ENCODE measurements at regions not wholly inside any gene's neighbourhood (a gene's known extent, or its start where the extent isn't known, plus 50 kb on each side); places are given as distances from the start of the nearest gene placed in this dataset.

DNA sequence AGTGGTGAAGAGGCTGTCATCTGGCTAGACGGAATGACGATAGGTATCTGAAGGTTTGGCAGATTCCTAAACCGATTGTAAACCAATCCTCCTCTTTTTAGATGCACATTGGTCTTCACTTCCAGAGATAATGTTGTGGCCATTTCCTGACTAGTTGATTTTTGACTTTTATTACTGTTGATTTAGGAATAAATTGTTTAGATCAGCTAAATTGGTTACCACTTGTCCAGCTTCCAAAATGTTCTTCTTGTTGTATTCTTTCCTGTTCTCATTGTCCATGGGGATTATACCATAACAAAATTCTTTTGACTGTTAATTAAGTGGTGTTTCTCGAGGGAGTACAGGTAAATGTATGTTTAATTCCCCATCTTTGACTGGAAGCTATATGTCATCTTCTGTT lies 119.7 kb downstream of the MACROH2A1 start:
- H3K4me1 ChIP-seq (ENCODE audit: control insufficient read depth in 2 of 2, insufficient read depth in 2 of 2, low read length in 1 of 2): no peaks in the 10 kb centered on the region

DNA sequence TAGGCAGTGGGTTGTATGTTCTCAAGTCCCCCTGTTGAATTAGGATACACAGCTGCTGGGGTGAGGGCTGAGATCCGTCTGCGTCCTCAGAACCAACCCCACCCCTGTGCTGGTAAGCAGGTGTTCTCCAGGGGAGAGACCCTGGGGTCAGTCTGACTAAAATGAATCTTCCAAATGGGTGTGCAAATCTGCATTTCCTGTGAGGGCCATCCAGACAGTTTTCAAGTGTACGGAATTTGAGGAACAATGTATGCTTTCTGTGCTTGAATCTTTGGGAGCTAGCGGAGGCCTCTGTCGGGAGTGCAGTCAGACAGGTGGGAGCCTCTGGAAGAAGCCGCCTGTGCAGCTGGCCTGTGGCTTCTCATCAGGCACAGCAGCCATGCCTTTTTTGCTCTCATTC lies 122.9 kb downstream of the MACROH2A1 start:
- H3K4me1 ChIP-seq (ENCODE audit: control insufficient read depth in 2 of 2, insufficient read depth in 2 of 2, low read length in 1 of 2): peaks cover 0 to 9% of the 10 kb centered on the region in 2 donors
- no peaks in the 10 kb centered on the region for H3K9me3 ChIP-seq (ENCODE audit: control insufficient read depth in 2 of 2, insufficient read depth in 1 of 2, low read depth in 1 of 2, low read length in 1 of 2)
- no peaks in the 10 kb centered on the region for H3K36me3 ChIP-seq (ENCODE audit: control insufficient read depth in 2 of 2, insufficient read depth in 2 of 2, low read length in 1 of 2)
- H3K27me3 ChIP-seq (ENCODE audit: control insufficient read depth in 1 of 2, insufficient read depth in 2 of 2, low read length in 2 of 2): no peaks in the 10 kb centered on the region
- no peak overlapping the region for H3K4me3 ChIP-seq (ENCODE audit: low read depth in 1 of 2, low read length in 2 of 2)
- 69 to 70% methylated on average over 6 of the region's 6 CpGs for WGBS, 2 donors
- H3K27ac ChIP-seq (ENCODE audit: low read depth in 2 of 2, low read length in 1 of 2): no peak overlapping the region

More for the DNA sequence above, 119.7 kb downstream of the MACROH2A1 start:
- 79 to 83% methylated on average over 4 of the region's 4 CpGs for WGBS, 2 donors
- Histone ChIP-seq H3K4me3 (ENCODE audit: low read depth in 1 of 2, low read length in 2 of 2) (no peak overlapping the region), H3K36me3 (ENCODE audit: control insufficient read depth in 2 of 2, insufficient read depth in 2 of 2, low read length in 1 of 2) (no peaks in the 10 kb centered on the region), H3K27me3 (ENCODE audit: control insufficient read depth in 1 of 2, insufficient read depth in 2 of 2, low read length in 2 of 2) (no peaks in the 10 kb centered on the region), H3K9me3 (ENCODE audit: control insufficient read depth in 2 of 2, insufficient read depth in 1 of 2, low read depth in 1 of 2, low read length in 1 of 2) (no peaks in the 10 kb centered on the region), H3K27ac (ENCODE audit: low read depth in 2 of 2, low read length in 1 of 2) (no peak overlapping the region)

DNA sequence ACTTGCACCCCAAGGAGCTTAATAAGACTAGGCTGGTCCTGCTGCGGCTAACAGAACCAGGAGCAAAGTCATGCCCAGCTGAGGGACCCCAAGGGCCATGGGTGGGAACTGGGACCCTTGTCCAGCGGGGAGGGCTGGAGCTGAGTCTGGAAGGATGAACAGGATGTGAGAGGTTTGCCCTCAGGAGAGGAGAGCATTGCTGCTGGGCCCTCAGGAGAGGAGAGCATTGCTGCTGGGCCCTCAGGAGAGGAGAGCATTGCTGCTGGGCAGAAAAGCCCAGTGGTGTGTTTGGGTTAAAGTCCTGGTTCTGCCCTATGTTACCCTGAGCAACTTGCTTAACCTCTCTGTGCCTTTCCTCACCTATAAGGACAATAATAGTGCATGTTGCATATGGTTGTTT lies 125.8 kb downstream of the MACROH2A1 start:
- Histone ChIP-seq H3K4me3 (ENCODE audit: low read depth in 1 of 2, low read length in 2 of 2) (no peak overlapping the region), H3K9me3 (ENCODE audit: control insufficient read depth in 2 of 2, insufficient read depth in 1 of 2, low read depth in 1 of 2, low read length in 1 of 2) (no peaks in the 10 kb centered on the region), H3K27ac (ENCODE audit: low read depth in 2 of 2, low read length in 1 of 2) (no peak overlapping the region), H3K36me3 (ENCODE audit: control insufficient read depth in 2 of 2, insufficient read depth in 2 of 2, low read length in 1 of 2) (no peaks in the 10 kb centered on the region), H3K4me1 (ENCODE audit: control insufficient read depth in 2 of 2, insufficient read depth in 2 of 2, low read length in 1 of 2) (peaks cover 0 to 14% of the 10 kb centered on the region in 2 donors), H3K27me3 (ENCODE audit: control insufficient read depth in 1 of 2, insufficient read depth in 2 of 2, low read length in 2 of 2) (no peaks in the 10 kb centered on the region)
- WGBS, 2 donors: 96 to 100% methylated on average over 2 of the region's 2 CpGs

DNA sequence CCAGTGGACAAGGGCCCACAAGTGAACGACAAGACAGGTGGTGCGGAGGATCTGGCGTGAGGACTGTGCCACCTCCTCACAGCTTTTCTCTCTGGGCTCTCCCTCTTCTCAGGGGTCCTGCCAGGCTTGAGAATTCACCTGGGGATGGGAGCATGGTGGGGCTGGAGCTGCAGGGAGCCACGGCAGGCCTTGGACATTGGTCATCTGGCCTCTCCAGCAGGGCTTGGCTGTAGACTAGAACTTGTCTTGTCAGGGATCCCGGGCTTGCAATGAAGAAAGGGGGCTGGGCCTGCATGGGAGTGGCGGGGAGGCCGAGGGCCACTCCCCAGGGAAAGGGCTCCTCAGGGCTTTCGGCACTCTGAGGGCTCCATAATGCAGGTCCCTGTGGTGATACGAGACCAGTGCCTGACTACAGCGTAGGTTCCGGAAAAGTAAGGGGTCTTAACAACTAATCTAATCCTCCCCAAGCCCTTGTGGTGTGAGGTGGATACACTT lies 126.7 kb downstream of the MACROH2A1 start:
- Histone ChIP-seq H3K36me3 (ENCODE audit: control insufficient read depth in 2 of 2, insufficient read depth in 2 of 2, low read length in 1 of 2) (no peaks in the 10 kb centered on the region), H3K4me3 (ENCODE audit: low read depth in 1 of 2, low read length in 2 of 2) (no peak overlapping the region), H3K9me3 (ENCODE audit: control insufficient read depth in 2 of 2, insufficient read depth in 1 of 2, low read depth in 1 of 2, low read length in 1 of 2) (no peaks in the 10 kb centered on the region), H3K27ac (ENCODE audit: low read depth in 2 of 2, low read length in 1 of 2) (no peak overlapping the region), H3K27me3 (ENCODE audit: control insufficient read depth in 1 of 2, insufficient read depth in 2 of 2, low read length in 2 of 2) (no peaks in the 10 kb centered on the region), H3K4me1 (ENCODE audit: control insufficient read depth in 2 of 2, insufficient read depth in 2 of 2, low read length in 1 of 2) (peaks cover 0 to 14% of the 10 kb centered on the region in 2 donors)
- WGBS, 2 donors: 79 to 82% methylated on average over 10 to 11 of the region's 11 CpGs

DNA sequence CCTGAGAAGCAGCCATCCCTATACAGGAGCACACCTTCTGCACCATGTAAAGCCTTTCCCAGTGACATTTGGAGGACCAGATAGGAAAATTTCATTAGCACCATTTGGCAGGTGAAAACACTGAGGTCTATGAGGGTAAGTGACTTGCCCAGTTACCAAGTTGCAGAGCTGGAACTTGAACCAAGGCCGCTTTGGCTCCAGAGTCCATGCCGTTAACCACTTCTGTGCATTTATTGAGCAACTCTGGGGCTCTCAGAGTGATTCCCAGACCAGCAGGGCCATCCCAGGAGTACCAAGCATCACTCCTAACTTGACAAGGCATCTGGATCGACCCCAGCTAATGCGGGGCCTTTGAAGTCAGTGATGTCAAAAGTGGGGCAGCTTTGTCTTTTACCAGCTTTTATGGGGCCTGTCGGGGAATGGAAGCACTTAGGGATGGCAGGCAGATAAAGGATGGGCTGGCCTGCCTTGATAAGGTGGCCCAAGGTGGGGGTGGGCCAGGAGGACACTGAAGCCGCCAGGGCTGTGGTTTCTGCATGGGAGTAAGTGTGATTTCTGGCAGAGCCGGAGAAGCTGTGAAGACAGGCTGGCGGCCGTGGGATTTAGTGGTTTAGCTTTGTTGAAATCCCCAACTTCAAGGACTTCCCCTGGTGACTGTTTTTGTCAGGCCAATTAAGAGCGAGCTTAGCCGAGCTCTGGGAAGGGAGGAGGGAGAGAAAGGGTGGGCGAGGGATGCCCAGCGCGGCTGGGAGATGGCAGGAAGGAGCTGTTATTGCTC lies 127.3 kb downstream of the MACROH2A1 start:
- H3K27ac ChIP-seq (ENCODE audit: low read depth in 2 of 2, low read length in 1 of 2): no peak overlapping the region

DNA sequence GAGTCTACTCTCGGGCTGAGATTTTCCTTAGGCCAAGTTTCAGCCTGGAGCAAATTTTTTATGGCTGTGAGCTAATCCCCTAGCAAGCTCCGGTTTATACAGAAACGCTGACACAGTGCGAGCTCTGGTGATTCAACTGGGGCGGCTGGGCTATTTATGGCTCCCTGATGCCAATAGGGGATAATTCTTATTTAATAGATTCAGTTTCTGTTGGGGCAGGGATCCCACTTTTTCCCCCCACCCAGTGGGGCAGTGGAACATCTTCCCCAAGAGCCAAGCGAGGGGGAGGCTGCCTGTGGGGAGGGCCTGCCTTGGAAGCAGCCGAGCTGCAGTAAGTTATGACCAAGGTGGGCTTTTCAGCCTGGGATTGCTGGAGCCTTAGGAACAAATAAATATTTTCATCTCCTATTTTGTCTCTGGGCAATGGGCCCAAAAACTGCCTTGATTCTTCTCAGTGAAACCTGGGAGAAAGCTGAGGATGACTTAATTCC lies 129.1 kb downstream of the MACROH2A1 start:
- peak overlapping the region; percentile 83 to 85 for H3K27ac ChIP-seq (ENCODE audit: low read depth in 2 of 2, low read length in 1 of 2)
- WGBS, 2 donors: 52 to 55% methylated on average over 7 of the region's 7 CpGs
- H3K9me3 ChIP-seq (ENCODE audit: control insufficient read depth in 2 of 2, insufficient read depth in 1 of 2, low read depth in 1 of 2, low read length in 1 of 2): no peaks in the 10 kb centered on the region
- peaks cover 2 to 16% of the 10 kb centered on the region in 2 donors for H3K4me1 ChIP-seq (ENCODE audit: control insufficient read depth in 2 of 2, insufficient read depth in 2 of 2, low read length in 1 of 2)
- H3K4me3 ChIP-seq (ENCODE audit: low read depth in 1 of 2, low read length in 2 of 2): no peak overlapping the region
- no peaks in the 10 kb centered on the region for H3K36me3 ChIP-seq (ENCODE audit: control insufficient read depth in 2 of 2, insufficient read depth in 2 of 2, low read length in 1 of 2)
- no peaks in the 10 kb centered on the region for H3K27me3 ChIP-seq (ENCODE audit: control insufficient read depth in 1 of 2, insufficient read depth in 2 of 2, low read length in 2 of 2)

More for the DNA sequence above, 127.3 kb downstream of the MACROH2A1 start:
- Histone ChIP-seq H3K9me3 (ENCODE audit: control insufficient read depth in 2 of 2, insufficient read depth in 1 of 2, low read depth in 1 of 2, low read length in 1 of 2) (no peaks in the 10 kb centered on the region), H3K4me3 (ENCODE audit: low read depth in 1 of 2, low read length in 2 of 2) (no peak overlapping the region), H3K27me3 (ENCODE audit: control insufficient read depth in 1 of 2, insufficient read depth in 2 of 2, low read length in 2 of 2) (no peaks in the 10 kb centered on the region), H3K36me3 (ENCODE audit: control insufficient read depth in 2 of 2, insufficient read depth in 2 of 2, low read length in 1 of 2) (no peaks in the 10 kb centered on the region), H3K4me1 (ENCODE audit: control insufficient read depth in 2 of 2, insufficient read depth in 2 of 2, low read length in 1 of 2) (peaks cover 0 to 14% of the 10 kb centered on the region in 2 donors)
- 56 to 64% methylated on average over 14 of the region's 14 CpGs for WGBS, 2 donors

DNA sequence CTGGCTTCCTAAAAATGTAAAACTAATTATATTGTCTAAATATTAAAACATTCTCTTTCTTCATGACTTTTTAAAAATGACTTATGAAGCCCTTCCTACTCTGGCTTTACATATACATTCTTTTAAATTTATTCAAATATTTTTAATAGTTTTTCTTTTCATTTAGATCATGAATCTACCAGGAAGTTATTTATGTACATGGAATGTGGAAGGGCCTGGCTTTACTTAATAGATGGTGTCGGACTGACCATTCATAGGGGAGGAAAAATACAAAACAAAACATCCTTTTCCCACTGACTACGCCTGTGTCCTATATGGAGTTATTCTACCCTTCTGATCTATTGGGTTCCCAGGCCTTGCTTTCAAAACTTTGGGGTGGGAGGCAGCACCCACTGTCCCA lies 129.8 kb downstream of the MACROH2A1 start:
- H3K9me3 ChIP-seq (ENCODE audit: control insufficient read depth in 2 of 2, insufficient read depth in 1 of 2, low read depth in 1 of 2, low read length in 1 of 2): no peaks in the 10 kb centered on the region
- no peak overlapping the region for H3K4me3 ChIP-seq (ENCODE audit: low read depth in 1 of 2, low read length in 2 of 2)
- peaks cover 2 to 16% of the 10 kb centered on the region in 2 donors for H3K4me1 ChIP-seq (ENCODE audit: control insufficient read depth in 2 of 2, insufficient read depth in 2 of 2, low read length in 1 of 2)
- no peaks in the 10 kb centered on the region for H3K36me3 ChIP-seq (ENCODE audit: control insufficient read depth in 2 of 2, insufficient read depth in 2 of 2, low read length in 1 of 2)
- WGBS, 2 donors: 71 to 90% methylated on average over 2 of the region's 2 CpGs
- peak overlapping the region; percentile 44 to 85 for H3K27ac ChIP-seq (ENCODE audit: low read depth in 2 of 2, low read length in 1 of 2)
- no peaks in the 10 kb centered on the region for H3K27me3 ChIP-seq (ENCODE audit: control insufficient read depth in 1 of 2, insufficient read depth in 2 of 2, low read length in 2 of 2)

DNA sequence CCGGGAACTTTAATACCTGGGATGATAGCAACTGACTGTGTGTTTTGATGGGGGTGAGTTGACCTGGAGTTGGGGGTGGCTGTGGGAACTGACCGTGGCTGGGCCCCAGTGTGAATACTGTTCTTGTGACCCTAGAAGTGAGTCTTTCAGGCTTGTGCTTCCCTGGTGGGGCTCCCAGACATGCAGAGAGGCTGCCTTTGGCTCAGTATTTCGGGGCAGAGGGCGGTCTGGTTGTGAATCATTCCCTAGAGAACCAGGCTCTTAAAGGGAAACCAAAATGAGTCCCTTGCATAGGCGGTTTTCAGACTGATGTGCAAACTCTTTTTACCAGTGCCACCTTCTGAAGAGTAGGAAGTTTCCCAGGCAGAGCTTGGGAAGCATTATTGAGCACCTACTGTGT lies 132.1 kb downstream of the MACROH2A1 start:
- no peaks in the 10 kb centered on the region for H3K27me3 ChIP-seq (ENCODE audit: control insufficient read depth in 1 of 2, insufficient read depth in 2 of 2, low read length in 2 of 2)

DNA sequence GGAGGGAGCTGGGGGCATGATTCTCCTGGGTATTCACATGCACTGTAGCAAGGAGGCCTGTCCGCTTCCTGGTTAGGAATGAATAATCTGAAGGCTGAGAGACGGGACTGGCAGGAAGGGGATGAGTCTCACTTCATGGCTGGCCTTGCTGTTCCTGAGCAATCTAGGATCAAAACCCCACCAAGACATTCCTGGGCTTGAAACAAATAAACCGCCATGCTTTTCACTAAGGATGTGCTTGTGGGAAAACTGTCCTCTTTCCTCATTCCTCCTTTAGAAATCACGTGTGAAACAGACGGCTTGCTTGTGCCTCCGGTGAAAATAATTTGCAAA lies 132.8 kb downstream of the MACROH2A1 start:
- Histone ChIP-seq H3K36me3 (ENCODE audit: control insufficient read depth in 2 of 2, insufficient read depth in 2 of 2, low read length in 1 of 2) (no peaks in the 10 kb centered on the region), H3K4me3 (ENCODE audit: low read depth in 1 of 2, low read length in 2 of 2) (no peak overlapping the region), H3K27me3 (ENCODE audit: control insufficient read depth in 1 of 2, insufficient read depth in 2 of 2, low read length in 2 of 2) (no peaks in the 10 kb centered on the region), H3K4me1 (ENCODE audit: control insufficient read depth in 2 of 2, insufficient read depth in 2 of 2, low read length in 1 of 2) (peaks cover 2 to 8% of the 10 kb centered on the region in 2 donors), H3K9me3 (ENCODE audit: control insufficient read depth in 2 of 2, insufficient read depth in 1 of 2, low read depth in 1 of 2, low read length in 1 of 2) (no peaks in the 10 kb centered on the region), H3K27ac (ENCODE audit: low read depth in 2 of 2, low read length in 1 of 2) (peak overlapping the region; percentile 61 to 64)
- 55 to 61% methylated on average over 6 of the region's 6 CpGs for WGBS, 2 donors

More for the DNA sequence above, 132.1 kb downstream of the MACROH2A1 start:
- Histone ChIP-seq H3K4me3 (ENCODE audit: low read depth in 1 of 2, low read length in 2 of 2) (no peak overlapping the region), H3K9me3 (ENCODE audit: control insufficient read depth in 2 of 2, insufficient read depth in 1 of 2, low read depth in 1 of 2, low read length in 1 of 2) (no peaks in the 10 kb centered on the region), H3K4me1 (ENCODE audit: control insufficient read depth in 2 of 2, insufficient read depth in 2 of 2, low read length in 1 of 2) (peaks cover 2 to 12% of the 10 kb centered on the region in 2 donors), H3K27ac (ENCODE audit: low read depth in 2 of 2, low read length in 1 of 2) (peak overlapping the region; percentile 17 to 58), H3K36me3 (ENCODE audit: control insufficient read depth in 2 of 2, insufficient read depth in 2 of 2, low read length in 1 of 2) (no peaks in the 10 kb centered on the region)
- 64 to 66% methylated on average over 5 of the region's 5 CpGs for WGBS, 2 donors

All from esophagus (tissue), 2 donors.